ENCODE measurements at regions not wholly inside any gene's neighbourhood (a gene's known extent, or its start where the extent isn't known, plus 50 kb on each side); places are given as distances from the start of the nearest gene placed in this dataset.

GRCh38 chr3:22358334-22358733 is 607.3 kb upstream of the ZNF385D start:
- intact Hi-C loops (cut with DNase I; ENCODE audit: low total_unique reads): no loop called here
- no peak for TF ChIP-seq CTCF (IDR thresholded peaks at IDR 0.05)
- no peaks in the 10 kb centered on the region for H3K36me3 ChIP-seq
- DNase-seq: no peak
- no peaks in the 10 kb centered on the region for H3K27me3 ChIP-seq
- no peaks in the 10 kb centered on the region for H3K9me3 ChIP-seq
- no peak overlapping the region for H3K27ac ChIP-seq
- no peaks in the 10 kb centered on the region for H3K4me1 ChIP-seq
- H3K4me3 ChIP-seq: no peak overlapping the region

GRCh38 chr3:22360164-22360563 is 609.2 kb upstream of the ZNF385D start:
- TF ChIP-seq POLR2A (IDR thresholded peaks at IDR 0.05) (no peak), CTCF (IDR thresholded peaks at IDR 0.05) (no peak)
- Histone ChIP-seq H3K4me1 (no peaks in the 10 kb centered on the region), H3K4me3 (no peak overlapping the region), H3K27me3 (no peaks in the 10 kb centered on the region), H3K27ac (no peak overlapping the region), H3K36me3 (no peaks in the 10 kb centered on the region), H3K9me3 (no peaks in the 10 kb centered on the region)
- intact Hi-C loops (cut with DNase I; ENCODE audit: low total_unique reads): no loop called here
- no peak for DNase-seq

GRCh38 chr3:22360970-22361369 is 610.0 kb upstream of the ZNF385D start:
- Histone ChIP-seq H3K4me1 (no peaks in the 10 kb centered on the region), H3K36me3 (no peaks in the 10 kb centered on the region), H3K9me3 (no peaks in the 10 kb centered on the region), H3K4me3 (no peak overlapping the region), H3K27ac (no peak overlapping the region), H3K27me3 (no peaks in the 10 kb centered on the region)
- DNase-seq: no peak
- intact Hi-C loops (cut with DNase I; ENCODE audit: low total_unique reads): no loop called here
- TF ChIP-seq POLR2A (IDR thresholded peaks at IDR 0.05) (no peak), CTCF (IDR thresholded peaks at IDR 0.05) (no peak)

GRCh38 chr3:22361521-22361920 is 610.5 kb upstream of the ZNF385D start:
- Histone ChIP-seq H3K36me3 (no peaks in the 10 kb centered on the region), H3K4me1 (no peaks in the 10 kb centered on the region), H3K27me3 (no peaks in the 10 kb centered on the region), H3K27ac (no peak overlapping the region), H3K9me3 (no peaks in the 10 kb centered on the region), H3K4me3 (no peak overlapping the region)
- TF ChIP-seq POLR2A (IDR thresholded peaks at IDR 0.05) (no peak), CTCF (IDR thresholded peaks at IDR 0.05) (no peak)
- intact Hi-C loops (cut with DNase I; ENCODE audit: low total_unique reads): no loop called here
- DNase-seq: no peak

GRCh38 chr3:22364851-22365250 is 613.8 kb upstream of the ZNF385D start:
- TF ChIP-seq POLR2A (IDR thresholded peaks at IDR 0.05): no peak
- TF ChIP-seq CTCF (IDR thresholded peaks at IDR 0.05): no peak
- H3K36me3 ChIP-seq: no peaks in the 10 kb centered on the region
- no peak overlapping the region for H3K27ac ChIP-seq
- no peak for DNase-seq
- H3K4me3 ChIP-seq: no peak overlapping the region
- no peaks in the 10 kb centered on the region for H3K27me3 ChIP-seq
- no peaks in the 10 kb centered on the region for H3K9me3 ChIP-seq
- intact Hi-C loops (cut with DNase I; ENCODE audit: low total_unique reads): no loop called here
- no peaks in the 10 kb centered on the region for H3K4me1 ChIP-seq
